ENCODE measurements at regions not wholly inside any gene's neighbourhood (a gene's known extent, or its start where the extent isn't known, plus 50 kb on each side); places are given as distances from the start of the nearest gene placed in this dataset.
"Not testable (repeated sequence)": the region's sequence is repeated elsewhere in the genome, so short reads cannot be mapped to it uniquely, and the experiment has no call there.

DNA sequence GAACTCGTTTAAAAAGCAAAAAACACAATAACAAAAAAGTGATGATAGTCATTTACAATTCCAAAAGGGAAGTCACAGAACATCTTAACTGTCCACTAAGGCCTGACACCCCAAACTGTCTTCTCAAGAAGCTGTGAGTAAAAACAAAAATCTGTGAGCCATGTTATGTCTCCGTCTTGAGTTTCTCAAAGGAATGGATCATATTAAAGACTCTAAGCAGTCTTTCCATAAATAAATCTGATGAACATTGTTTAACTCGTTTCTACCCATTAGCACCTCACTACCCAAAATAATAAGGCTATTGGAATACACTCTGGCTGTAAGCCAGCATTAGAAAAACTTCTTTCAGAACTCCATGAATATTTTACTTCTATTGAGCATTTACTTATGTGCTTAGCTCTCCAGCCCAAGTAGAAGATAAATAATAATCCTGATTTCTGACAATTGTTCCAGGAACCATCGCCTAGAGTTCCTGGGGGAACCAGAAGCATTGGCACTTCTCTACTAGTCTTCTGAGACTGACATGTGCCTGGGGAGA lies 396.0 kb downstream of the STK39 start:
- no peaks in the 10 kb centered on the region for H3K4me1 ChIP-seq
- 50 to 54% methylated on average over 4 of the region's 4 CpGs for WGBS, 2 donors
- no peak overlapping the region for H3K4me3 ChIP-seq
- no peaks in the 10 kb centered on the region for H3K27me3 ChIP-seq
- no peak overlapping the region for H3K27ac ChIP-seq
- TF ChIP-seq POLR2A (IDR thresholded peaks at IDR 0.05), result no peak
- TF ChIP-seq, protein P1, sequence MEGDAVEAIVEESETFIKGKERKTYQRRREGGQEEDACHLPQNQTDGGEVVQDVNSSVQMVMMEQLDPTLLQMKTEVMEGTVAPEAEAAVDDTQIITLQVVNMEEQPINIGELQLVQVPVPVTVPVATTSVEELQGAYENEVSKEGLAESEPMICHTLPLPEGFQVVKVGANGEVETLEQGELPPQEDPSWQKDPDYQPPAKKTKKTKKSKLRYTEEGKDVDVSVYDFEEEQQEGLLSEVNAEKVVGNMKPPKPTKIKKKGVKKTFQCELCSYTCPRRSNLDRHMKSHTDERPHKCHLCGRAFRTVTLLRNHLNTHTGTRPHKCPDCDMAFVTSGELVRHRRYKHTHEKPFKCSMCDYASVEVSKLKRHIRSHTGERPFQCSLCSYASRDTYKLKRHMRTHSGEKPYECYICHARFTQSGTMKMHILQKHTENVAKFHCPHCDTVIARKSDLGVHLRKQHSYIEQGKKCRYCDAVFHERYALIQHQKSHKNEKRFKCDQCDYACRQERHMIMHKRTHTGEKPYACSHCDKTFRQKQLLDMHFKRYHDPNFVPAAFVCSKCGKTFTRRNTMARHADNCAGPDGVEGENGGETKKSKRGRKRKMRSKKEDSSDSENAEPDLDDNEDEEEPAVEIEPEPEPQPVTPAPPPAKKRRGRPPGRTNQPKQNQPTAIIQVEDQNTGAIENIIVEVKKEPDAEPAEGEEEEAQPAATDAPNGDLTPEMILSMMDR (IDR thresholded peaks at IDR 0.05), result no peak
- intact Hi-C loops (cut with DNase I), result no loop called here
- DNase-seq, result no peak
- no peaks in the 10 kb centered on the region for H3K9me3 ChIP-seq
- H3K36me3 ChIP-seq, result no peaks in the 10 kb centered on the region

DNA sequence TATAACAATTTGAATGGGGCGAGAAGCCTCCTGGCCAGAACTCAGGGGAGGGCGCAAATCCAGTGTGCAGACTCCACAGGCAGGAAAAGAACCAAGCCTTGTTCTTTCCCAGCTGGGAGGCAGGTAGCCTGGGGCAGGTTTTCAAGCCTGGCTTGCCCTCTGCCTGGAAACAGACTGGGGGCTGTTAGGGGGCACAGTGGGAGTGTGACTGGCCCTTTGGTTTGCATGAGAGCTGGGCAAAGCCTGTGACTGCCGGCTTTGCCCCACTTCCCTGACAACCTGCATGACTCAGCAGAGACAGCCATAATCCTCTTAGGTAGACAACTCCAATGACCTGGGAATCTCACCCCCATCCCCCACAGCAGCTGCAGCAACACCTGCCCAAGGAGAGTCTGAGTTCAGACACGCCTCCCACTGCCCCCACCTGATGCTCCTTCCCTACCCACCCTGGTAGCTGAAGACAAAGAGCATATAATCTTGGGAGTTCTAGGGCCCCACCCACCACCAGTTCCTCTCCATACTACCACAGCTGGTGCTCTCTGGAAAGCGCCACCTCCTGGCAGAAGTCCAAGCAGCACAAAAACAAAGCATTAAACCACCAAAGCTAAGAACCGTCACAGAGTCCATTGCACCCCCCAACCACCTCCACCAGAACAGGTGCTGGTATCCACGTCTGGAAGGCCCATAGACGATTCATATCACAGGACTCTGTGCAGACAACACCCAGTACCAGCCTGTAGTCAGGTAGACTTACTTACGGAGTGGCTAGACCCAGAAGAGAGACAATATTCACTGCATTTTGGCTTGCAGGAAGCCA lies 402.5 kb downstream of the STK39 start:
- TF ChIP-seq POLR2A (IDR thresholded peaks at IDR 0.05), result no peak
- TF ChIP-seq, protein P1 (IDR thresholded peaks at IDR 0.05), result no peak
- 66 to 90% methylated on average over 3 of the region's 9 CpGs for WGBS, 2 donors
- Histone ChIP-seq H3K4me1 (peaks cover 0 to 3% (median 0%) of the 10 kb centered on the region in 3 donors), H3K27me3 (no peaks in the 10 kb centered on the region), H3K9me3 (no peaks in the 10 kb centered on the region), H3K27ac (no peak overlapping the region), H3K4me3 (no peak overlapping the region), H3K36me3 (no peaks in the 10 kb centered on the region)
- intact Hi-C loops (cut with DNase I), result no loop called here
- no peak for DNase-seq

DNA sequence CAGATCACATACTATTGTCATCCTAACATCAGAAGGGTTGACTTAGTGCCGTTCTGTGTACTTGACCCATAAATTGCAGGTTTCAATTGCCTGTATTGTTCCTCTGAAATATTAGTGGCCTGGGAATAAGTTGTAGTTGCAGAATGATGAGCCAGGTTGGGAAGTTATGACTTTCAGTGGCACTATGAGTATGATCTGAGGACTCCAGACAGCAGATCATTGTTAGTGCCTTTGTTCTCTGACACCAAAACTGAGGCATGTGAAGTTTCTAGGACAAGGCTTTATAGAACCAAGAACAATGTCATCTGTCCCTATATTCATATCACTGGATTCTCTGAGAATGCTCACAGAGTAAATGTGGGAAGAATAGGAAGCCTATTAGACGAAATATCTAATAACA lies 403.7 kb downstream of the STK39 start:
- no peak for DNase-seq
- H3K4me1 ChIP-seq, result peaks cover 0 to 3% (median 0%) of the 10 kb centered on the region in 3 donors
- H3K9me3 ChIP-seq, result no peaks in the 10 kb centered on the region
- 69 to 89% methylated on average over 2 of the region's 2 CpGs for WGBS, 2 donors
- no peak overlapping the region for H3K27ac ChIP-seq
- H3K36me3 ChIP-seq, result no peaks in the 10 kb centered on the region
- intact Hi-C loops (cut with DNase I), result no loop called here
- no peak overlapping the region for H3K4me3 ChIP-seq
- no peaks in the 10 kb centered on the region for H3K27me3 ChIP-seq
- TF ChIP-seq, protein P1 (IDR thresholded peaks at IDR 0.05), result no peak
- no peak for TF ChIP-seq POLR2A (IDR thresholded peaks at IDR 0.05)

DNA sequence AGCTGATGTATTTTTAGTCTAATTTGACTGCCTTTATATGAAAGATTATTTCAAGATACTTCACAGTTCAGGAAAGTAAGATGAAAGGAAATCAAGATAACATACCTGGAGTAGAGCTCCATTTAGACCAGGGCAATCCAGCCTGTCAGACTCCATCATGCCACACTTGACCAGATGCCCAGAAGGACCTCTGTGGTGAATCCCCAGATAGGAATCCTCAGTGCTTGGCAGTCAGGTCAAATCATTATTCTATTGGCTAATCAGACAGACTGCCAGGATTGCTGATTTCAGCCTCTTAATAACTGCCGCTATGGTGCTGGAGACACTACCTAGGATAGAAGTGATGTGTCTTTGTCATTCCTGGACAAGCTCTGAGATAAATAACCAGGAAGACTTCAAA lies 404.2 kb downstream of the STK39 start:
- Histone ChIP-seq H3K4me1 (peaks cover 0 to 3% (median 0%) of the 10 kb centered on the region in 3 donors), H3K27me3 (no peaks in the 10 kb centered on the region), H3K27ac (no peak overlapping the region), H3K36me3 (no peaks in the 10 kb centered on the region), H3K4me3 (no peak overlapping the region), H3K9me3 (no peaks in the 10 kb centered on the region)
- TF ChIP-seq, protein P1 (IDR thresholded peaks at IDR 0.05), result no peak
- no peak for TF ChIP-seq POLR2A (IDR thresholded peaks at IDR 0.05)
- intact Hi-C loops (cut with DNase I), result no loop called here
- no peak for DNase-seq
- WGBS, 2 donors, result 78% methylated on average over 1 of the region's 1 CpG; no CpG with 5 or more reads in 1 of the 2 donors

DNA sequence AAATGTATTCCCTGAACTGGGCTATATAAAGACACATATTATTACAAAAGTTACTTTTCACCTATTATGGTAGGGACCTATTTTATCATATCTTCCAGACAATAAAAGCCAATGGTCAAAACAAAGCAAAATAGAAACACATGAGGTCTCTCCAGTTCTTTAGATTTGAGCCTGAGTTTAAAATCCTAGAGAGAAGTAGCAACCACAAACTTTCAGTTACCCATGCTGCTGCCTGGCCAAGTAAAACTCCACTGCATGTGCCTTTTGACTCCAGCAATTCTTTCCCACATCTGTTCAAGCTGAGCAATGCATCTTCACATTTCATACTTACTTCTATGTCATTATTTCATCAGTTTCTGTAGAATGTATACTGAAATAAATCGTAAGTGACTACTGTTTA lies 405.3 kb downstream of the STK39 start:
- Histone ChIP-seq H3K27ac (no peak overlapping the region), H3K4me1 (peaks cover 0 to 3% (median 0%) of the 10 kb centered on the region in 3 donors)
- 72 to 92% methylated on average over 1 of the region's 1 CpG for WGBS, 2 donors

DNA sequence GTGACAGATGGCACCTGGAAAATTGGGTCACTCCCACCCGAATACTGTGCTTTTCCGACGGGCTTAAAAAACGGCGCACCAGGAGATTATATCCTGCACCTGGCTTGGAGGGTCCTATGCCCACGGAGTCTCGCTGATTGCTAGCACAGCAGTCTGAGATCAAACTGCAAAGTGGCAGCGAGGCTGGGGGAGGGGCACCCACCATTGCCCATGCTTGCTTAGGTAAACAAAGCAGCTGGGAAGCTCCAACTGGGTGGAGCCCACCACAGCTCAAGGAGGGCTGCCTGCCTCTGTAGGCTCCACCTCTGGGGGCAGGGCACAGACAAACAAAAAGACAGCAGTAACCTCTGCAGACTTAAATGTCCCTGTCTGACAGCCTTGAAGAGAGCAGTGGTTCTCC lies 412.1 kb downstream of the STK39 start:
- DNase-seq; H3K4me3 ChIP-seq; H3K27ac ChIP-seq; H3K36me3 ChIP-seq; H3K9me3 ChIP-seq; intact Hi-C loops (cut with DNase I); H3K4me1 ChIP-seq; H3K27me3 ChIP-seq: not testable (repeated sequence)
- 95 to 100% methylated on average over 5 to 7 of the region's 8 CpGs for WGBS, 2 donors

More for the DNA sequence above, 405.3 kb downstream of the STK39 start:
- no peaks in the 10 kb centered on the region for H3K27me3 ChIP-seq
- no peak overlapping the region for H3K4me3 ChIP-seq
- no peak for TF ChIP-seq POLR2A (IDR thresholded peaks at IDR 0.05)
- TF ChIP-seq, protein P1 (IDR thresholded peaks at IDR 0.05), result no peak
- DNase-seq, result no peak
- no peaks in the 10 kb centered on the region for H3K36me3 ChIP-seq
- intact Hi-C loops (cut with DNase I), result no loop called here
- no peaks in the 10 kb centered on the region for H3K9me3 ChIP-seq
